Activated CD8-positive, alpha-beta T cell treated with anti-CD3 and anti-CD28 coated beads for 36 hours (primary cell): ENCODE measurements at regions not wholly inside any gene's neighbourhood (a gene's known extent, or its start where the extent isn't known, plus 50 kb on each side); places are given as distances from the start of the nearest gene placed in this dataset.
A peak's percentile ranks its signal among the peaks of the same experiment; 100 is the strongest.

Experiments used
- ATAC-seq: fragments of 200-7000 bp; cut with Tn5 transposase; one replicate; pipeline ENCODE4 v1.10.0; 2021; ENCODE audit warnings: mild to moderate bottlenecking, moderate library complexity
- CTCF ChIA-PET: fragments of 350-600 bp; sonication (Branson Sonifier 250); formaldehyde crosslinking; loops from one replicate; lab custom pipeline; 2021; ENCODE audit warnings: antibody characterized with exemption; lab: Charles Lee
- POLR2A ChIA-PET: fragments of 350-600 bp; sonication (Branson Sonifier 250); formaldehyde crosslinking; loops from one replicate; lab custom pipeline; 2021; ENCODE audit warnings: antibody characterized with exemption; lab: Charles Lee
- DNase-seq: peaks from one replicate; pipeline ENCODE4 v3.0.0-alpha.2; 2020
- H3K27ac Mint-ChIP-seq: one replicate; pipeline ENCODE4 v1.8.0; 2021; ENCODE audit warnings: mild to moderate bottlenecking, mixed read lengths
- H3K27me3 Mint-ChIP-seq: one replicate; pipeline ENCODE4 v1.8.0; 2021; ENCODE audit warnings: mixed read lengths
- H3K36me3 Mint-ChIP-seq: one replicate; pipeline ENCODE4 v1.8.0; 2021; ENCODE audit warnings: low read depth, mixed read lengths
- H3K4me1 Mint-ChIP-seq: one replicate; pipeline ENCODE4 v1.8.0; 2021; ENCODE audit warnings: low read depth, mixed read lengths
- H3K4me3 Mint-ChIP-seq: one replicate; pipeline ENCODE4 v1.8.0; 2021; ENCODE audit warnings: mild to moderate bottlenecking, moderate library complexity, mixed read lengths
- H3K9me3 Mint-ChIP-seq: one replicate; pipeline ENCODE4 v1.8.0; 2021; ENCODE audit warnings: mixed read lengths
- intact Hi-C: fragments of 100-400 bp; cut with micrococcal nuclease; formaldehyde crosslinking; loops from one replicate; pipeline ENCODE4 v1.10.0; 2022
- TF ChIP-seq, protein P1 (sequence below): fragments of 200-600 bp; IDR thresholded peaks from one replicate; pipeline ENCODE4 v1.8.0; 2022; ENCODE audit warnings: antibody characterized with exemption, mild to moderate bottlenecking

DNA sequence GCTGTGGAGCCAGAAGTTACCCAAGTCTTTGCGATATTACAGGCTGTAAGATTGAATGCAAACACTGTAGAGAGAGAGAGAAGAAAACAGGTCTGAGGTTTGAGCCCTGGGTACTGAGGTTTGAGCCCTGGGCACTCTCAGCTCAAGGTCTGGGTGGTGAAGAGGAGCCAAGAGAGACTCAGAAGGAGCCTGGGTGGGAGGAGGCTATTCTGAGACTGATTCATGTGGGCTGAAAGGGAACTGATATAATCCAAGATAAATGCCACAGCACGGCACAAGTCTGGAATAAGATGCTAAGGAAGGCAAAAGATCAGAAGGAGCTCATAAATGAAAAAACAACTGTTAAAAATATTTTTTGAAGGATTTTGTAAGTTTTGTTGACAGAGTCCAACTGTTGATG is 407.6 kb upstream of the HS6ST1 start:
- ChIA-PET POLR2A (no interaction called here), CTCF (interaction anchor here (0.9 to 3.0 kb wide), 2 partner anchors 10 to 11 kb away, joined by 5 to 12 read pairs; no protein-coding TSS in a partner anchor)
- Mint-ChIP-seq H3K36me3 (no peaks in the 10 kb centered on the region), H3K27me3 (peaks cover 1% of the 10 kb centered on the region), H3K9me3 (peaks cover 8% of the 10 kb centered on the region), H3K4me1 (peaks cover 11% of the 10 kb centered on the region), H3K27ac (no peak overlapping the region), H3K4me3 (no peak overlapping the region)
- no peak for DNase-seq
- no peak for ATAC-seq
- TF ChIP-seq, protein P1, sequence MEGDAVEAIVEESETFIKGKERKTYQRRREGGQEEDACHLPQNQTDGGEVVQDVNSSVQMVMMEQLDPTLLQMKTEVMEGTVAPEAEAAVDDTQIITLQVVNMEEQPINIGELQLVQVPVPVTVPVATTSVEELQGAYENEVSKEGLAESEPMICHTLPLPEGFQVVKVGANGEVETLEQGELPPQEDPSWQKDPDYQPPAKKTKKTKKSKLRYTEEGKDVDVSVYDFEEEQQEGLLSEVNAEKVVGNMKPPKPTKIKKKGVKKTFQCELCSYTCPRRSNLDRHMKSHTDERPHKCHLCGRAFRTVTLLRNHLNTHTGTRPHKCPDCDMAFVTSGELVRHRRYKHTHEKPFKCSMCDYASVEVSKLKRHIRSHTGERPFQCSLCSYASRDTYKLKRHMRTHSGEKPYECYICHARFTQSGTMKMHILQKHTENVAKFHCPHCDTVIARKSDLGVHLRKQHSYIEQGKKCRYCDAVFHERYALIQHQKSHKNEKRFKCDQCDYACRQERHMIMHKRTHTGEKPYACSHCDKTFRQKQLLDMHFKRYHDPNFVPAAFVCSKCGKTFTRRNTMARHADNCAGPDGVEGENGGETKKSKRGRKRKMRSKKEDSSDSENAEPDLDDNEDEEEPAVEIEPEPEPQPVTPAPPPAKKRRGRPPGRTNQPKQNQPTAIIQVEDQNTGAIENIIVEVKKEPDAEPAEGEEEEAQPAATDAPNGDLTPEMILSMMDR: no peak
- intact Hi-C loops: no loop called here

DNA sequence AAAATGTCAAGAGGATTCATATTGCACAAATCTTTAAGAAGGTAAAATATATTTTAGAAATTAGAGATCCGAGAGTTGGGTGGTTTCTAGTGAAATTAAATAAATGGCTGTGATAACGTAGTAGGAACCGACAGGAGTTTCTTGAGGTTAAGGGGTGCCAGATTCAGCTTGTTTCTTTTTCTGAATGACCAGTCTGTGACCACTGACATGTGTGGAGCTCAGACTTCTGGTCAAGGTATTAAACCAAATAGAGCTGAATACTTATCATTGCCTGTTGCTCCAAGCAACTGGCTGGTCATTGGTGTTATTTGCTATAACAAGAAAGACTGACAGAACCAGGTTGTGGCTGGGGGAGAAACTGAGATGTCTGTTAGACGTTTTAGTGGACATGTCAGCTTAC is 408.2 kb upstream of the HS6ST1 start:
- Mint-ChIP-seq H3K27me3 (peaks cover 3% of the 10 kb centered on the region), H3K36me3 (no peaks in the 10 kb centered on the region), H3K9me3 (peaks cover 8% of the 10 kb centered on the region), H3K4me1 (peaks cover 11% of the 10 kb centered on the region), H3K27ac (no peak overlapping the region), H3K4me3 (no peak overlapping the region)
- ATAC-seq (no peak), DNase-seq (no peak)
- POLR2A ChIA-PET: no interaction called here
- intact Hi-C loops: no loop called here
- CTCF ChIA-PET: interaction anchor here (3.0 kb wide), 1 partner anchor 10 kb away, joined by 12 read pairs; no protein-coding TSS in a partner anchor
- TF ChIP-seq, protein P1: no peak

DNA sequence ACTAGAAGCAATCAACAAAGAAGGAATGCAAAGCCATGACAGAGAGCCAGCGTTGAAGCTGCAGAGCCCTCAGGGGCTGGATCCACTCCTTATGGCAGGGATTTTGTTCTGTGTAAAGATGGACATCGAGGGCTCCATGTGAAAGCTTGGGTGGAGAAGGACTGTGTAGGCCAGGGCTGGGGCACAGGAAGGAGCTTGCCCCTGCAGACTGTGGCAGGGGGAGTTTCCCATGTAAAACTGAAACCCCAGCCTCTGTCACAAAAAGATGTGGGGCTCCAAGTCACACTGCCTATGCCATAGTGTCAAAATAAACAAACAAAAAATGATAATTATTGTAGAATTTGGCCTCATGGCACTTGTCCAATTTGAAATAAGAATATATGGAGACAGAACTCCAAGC is 408.7 kb upstream of the HS6ST1 start:
- H3K9me3 Mint-ChIP-seq: peaks cover 8% of the 10 kb centered on the region
- TF ChIP-seq, protein P1: no peak
- ChIA-PET CTCF (interaction anchor here (3.0 kb wide), 1 partner anchor 9 kb away, joined by 12 read pairs; no protein-coding TSS in a partner anchor), POLR2A (no interaction called here)
- DNase-seq: peak; percentile 20
- H3K36me3 Mint-ChIP-seq: no peaks in the 10 kb centered on the region
- ATAC-seq: peak; percentile 74
- H3K4me3 Mint-ChIP-seq: no peak overlapping the region
- peaks cover 11% of the 10 kb centered on the region for H3K4me1 Mint-ChIP-seq
- H3K27me3 Mint-ChIP-seq: peaks cover 3% of the 10 kb centered on the region
- intact Hi-C loops: no loop called here
- H3K27ac Mint-ChIP-seq: no peak overlapping the region

DNA sequence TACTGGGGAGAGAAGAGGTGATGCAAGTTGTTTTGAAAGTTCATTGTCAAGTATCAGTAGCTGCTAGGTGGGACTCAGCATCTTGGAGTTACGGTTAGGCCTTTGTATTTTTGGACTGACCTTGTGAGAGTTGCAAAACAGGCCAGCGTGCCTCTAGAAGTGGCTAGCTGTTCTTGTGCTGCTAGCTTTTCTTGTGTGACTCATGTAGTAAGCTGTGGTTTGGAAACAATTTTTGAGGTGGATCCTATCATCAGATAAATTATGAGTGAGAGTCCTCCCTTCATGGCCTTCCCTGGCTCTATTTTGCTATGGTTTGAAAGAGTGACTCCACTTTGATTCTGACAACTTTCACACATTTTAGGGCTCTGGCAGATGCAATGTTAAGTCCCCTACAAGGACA is 409.2 kb upstream of the HS6ST1 start:
- no peak for DNase-seq

DNA sequence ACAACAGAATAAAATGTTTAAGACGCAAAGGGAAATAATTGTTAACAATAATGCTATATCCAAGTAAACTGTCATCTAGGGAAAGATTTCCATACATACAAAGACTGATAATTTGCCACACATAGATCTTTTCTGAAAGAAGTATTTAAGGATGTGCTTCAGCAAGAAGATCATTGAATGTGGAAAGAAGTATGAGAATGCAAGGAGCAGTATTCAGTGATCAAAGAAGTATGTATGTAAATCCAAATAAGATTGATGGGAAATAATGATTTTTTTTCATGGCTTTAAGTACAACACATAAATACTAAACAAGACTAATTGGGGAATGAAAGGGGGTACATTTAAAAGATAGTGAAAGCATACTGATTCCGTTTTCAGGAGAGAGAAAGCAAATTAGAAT is 410.4 kb upstream of the HS6ST1 start:
- H3K27ac Mint-ChIP-seq: no peak overlapping the region
- ATAC-seq: no peak
- H3K4me3 Mint-ChIP-seq: no peak overlapping the region
- ChIA-PET POLR2A (no interaction called here), CTCF (no interaction called here)
- peaks cover 8% of the 10 kb centered on the region for H3K9me3 Mint-ChIP-seq
- intact Hi-C loops: no loop called here
- no peak for DNase-seq
- H3K36me3 Mint-ChIP-seq: no peaks in the 10 kb centered on the region
- H3K27me3 Mint-ChIP-seq: peaks cover 7% of the 10 kb centered on the region
- H3K4me1 Mint-ChIP-seq: peaks cover 11% of the 10 kb centered on the region
- TF ChIP-seq, protein P1: no peak

More for the DNA sequence above, 409.2 kb upstream of the HS6ST1 start:
- H3K36me3 Mint-ChIP-seq: no peaks in the 10 kb centered on the region
- H3K27ac Mint-ChIP-seq: no peak overlapping the region
- H3K4me3 Mint-ChIP-seq: no peak overlapping the region
- peak; percentile 71 for ATAC-seq
- intact Hi-C loops: no loop called here
- peaks cover 8% of the 10 kb centered on the region for H3K9me3 Mint-ChIP-seq
- H3K27me3 Mint-ChIP-seq: peaks cover 3% of the 10 kb centered on the region
- H3K4me1 Mint-ChIP-seq: peaks cover 11% of the 10 kb centered on the region
- TF ChIP-seq, protein P1: no peak
- ChIA-PET CTCF (interaction anchor here (3.0 kb wide), 1 partner anchor 9 kb away, joined by 12 read pairs; no protein-coding TSS in a partner anchor), POLR2A (no interaction called here)
